ENCODE measurements at regions not wholly inside any gene's neighbourhood (a gene's known extent, or its start where the extent isn't known, plus 50 kb on each side); places are given as distances from the start of the nearest gene placed in this dataset.

- TF ChIP-seq CTCF (IDR thresholded peaks at IDR 0.05; ENCODE audit: low read depth, low read length): no peak
- no peak for TF ChIP-seq POLR2A (IDR thresholded peaks at IDR 0.05; ENCODE audit: extremely low read depth, insufficient read length)
Observed at GRCh38 chr10:62599161-62599560, 205.4 kb upstream of the ADO start.
